Activated T-cell treated with anti-CD3 and anti-CD28 coated beads, Interleukin-2, amount 50 U/mL, for 4 hours (primary cell): ENCODE measurements at regions not wholly inside any gene's neighbourhood (a gene's known extent, or its start where the extent isn't known, plus 50 kb on each side); places are given as distances from the start of the nearest gene placed in this dataset.

Source experiments
- ATAC-seq, 2 donors: fragments of 200-7000 bp; cut with Tn5 transposase; one replicate each; pipeline ENCODE4 v1.10.0; 2021
- DNase-seq: peaks from one replicate; pipeline ENCODE4 v3.0.0-alpha.2; 2020
- H3K27me3 Mint-ChIP-seq: one replicate; pipeline ENCODE4 v1.8.0; 2021; ENCODE audit warnings: low read depth, mixed read lengths
- H3K36me3 Mint-ChIP-seq: one replicate; pipeline ENCODE4 v1.8.0; 2022; ENCODE audit warnings: mixed read lengths; ENCODE audit not compliant: insufficient read depth
- H3K4me1 Mint-ChIP-seq: one replicate; pipeline ENCODE4 v1.8.0; 2021; ENCODE audit warnings: low read depth, mixed read lengths
- H3K4me3 Mint-ChIP-seq: one replicate; pipeline ENCODE4 v1.8.0; 2021; ENCODE audit warnings: mild to moderate bottlenecking, moderate library complexity, mixed read lengths
- H3K9me3 Mint-ChIP-seq: one replicate; pipeline ENCODE4 v1.8.0; 2021; ENCODE audit warnings: mixed read lengths

GRCh38 chr6:4352322-4352669, 216.9 kb upstream of the ECI2 start:
- no peaks in the 10 kb centered on the region for H3K4me1 Mint-ChIP-seq
- no peak for DNase-seq
- H3K9me3 Mint-ChIP-seq: peaks cover 3% of the 10 kb centered on the region
- peaks cover 6% of the 10 kb centered on the region for H3K27me3 Mint-ChIP-seq
- no peaks in the 10 kb centered on the region for H3K36me3 Mint-ChIP-seq
- no peak for ATAC-seq
- no peak overlapping the region for H3K4me3 Mint-ChIP-seq

GRCh38 chr6:4351520-4352321, 216.3 kb upstream of the ECI2 start:
- ATAC-seq (no peak), DNase-seq (no peak)
- Mint-ChIP-seq H3K4me1 (no peaks in the 10 kb centered on the region), H3K9me3 (peaks cover 3% of the 10 kb centered on the region), H3K27me3 (peaks cover 6% of the 10 kb centered on the region), H3K4me3 (no peak overlapping the region), H3K36me3 (no peaks in the 10 kb centered on the region)

GRCh38 chr6:4350567-4351519, 215.5 kb upstream of the ECI2 start:
- ATAC-seq (no peak), DNase-seq (no peak)
- Mint-ChIP-seq H3K4me3 (no peak overlapping the region), H3K27me3 (peaks cover 6% of the 10 kb centered on the region), H3K4me1 (no peaks in the 10 kb centered on the region), H3K9me3 (no peaks in the 10 kb centered on the region), H3K36me3 (no peaks in the 10 kb centered on the region)

GRCh38 chr6:4349931-4350330, 214.6 kb upstream of the ECI2 start:
- Mint-ChIP-seq H3K36me3 (no peaks in the 10 kb centered on the region), H3K4me1 (no peaks in the 10 kb centered on the region), H3K4me3 (no peak overlapping the region), H3K27me3 (peaks cover 6% of the 10 kb centered on the region), H3K9me3 (no peaks in the 10 kb centered on the region)
- no peak for ATAC-seq
- DNase-seq: no peak

GRCh38 chr6:4349323-4349722, 213.9 kb upstream of the ECI2 start:
- Mint-ChIP-seq H3K4me3 (no peak overlapping the region), H3K4me1 (no peaks in the 10 kb centered on the region), H3K36me3 (no peaks in the 10 kb centered on the region), H3K27me3 (peaks cover 6% of the 10 kb centered on the region), H3K9me3 (no peaks in the 10 kb centered on the region)
- DNase-seq: no peak
- no peak for ATAC-seq

GRCh38 chr6:4348462-4349112, 213.2 kb upstream of the ECI2 start:
- Mint-ChIP-seq H3K4me1 (no peaks in the 10 kb centered on the region), H3K36me3 (no peaks in the 10 kb centered on the region), H3K27me3 (peaks cover 6% of the 10 kb centered on the region), H3K9me3 (no peaks in the 10 kb centered on the region), H3K4me3 (no peak overlapping the region)
- no peak for ATAC-seq
- no peak for DNase-seq

- H3K36me3 Mint-ChIP-seq: no peaks in the 10 kb centered on the region
- H3K4me3 Mint-ChIP-seq: no peak overlapping the region
- H3K9me3 Mint-ChIP-seq: no peaks in the 10 kb centered on the region
- DNase-seq: no peak
- no peak for ATAC-seq
- no peaks in the 10 kb centered on the region for H3K4me1 Mint-ChIP-seq
- H3K27me3 Mint-ChIP-seq: peaks cover 5% of the 10 kb centered on the region
Measured at GRCh38 chr6:4347877-4348276, 212.5 kb upstream of the ECI2 start.

GRCh38 chr6:4346659-4347333, 211.4 kb upstream of the ECI2 start:
- H3K9me3 Mint-ChIP-seq: no peaks in the 10 kb centered on the region
- no peaks in the 10 kb centered on the region for H3K27me3 Mint-ChIP-seq
- H3K4me3 Mint-ChIP-seq: no peak overlapping the region
- DNase-seq: no peak
- no peaks in the 10 kb centered on the region for H3K36me3 Mint-ChIP-seq
- ATAC-seq: no peak
- H3K4me1 Mint-ChIP-seq: no peaks in the 10 kb centered on the region

GRCh38 chr6:4345543-4345942, 210.2 kb upstream of the ECI2 start:
- peaks cover 8% of the 10 kb centered on the region for H3K27me3 Mint-ChIP-seq
- no peak overlapping the region for H3K4me3 Mint-ChIP-seq
- H3K9me3 Mint-ChIP-seq: no peaks in the 10 kb centered on the region
- no peaks in the 10 kb centered on the region for H3K36me3 Mint-ChIP-seq
- ATAC-seq (no peak), DNase-seq (no peak)
- H3K4me1 Mint-ChIP-seq: no peaks in the 10 kb centered on the region

GRCh38 chr6:4344317-4344899, 209.0 kb upstream of the ECI2 start:
- H3K27me3 Mint-ChIP-seq: peaks cover 8% of the 10 kb centered on the region

GRCh38 chr6:4342407-4343137, 207.2 kb upstream of the ECI2 start:
- peaks cover 8% of the 10 kb centered on the region for H3K27me3 Mint-ChIP-seq
- H3K9me3 Mint-ChIP-seq: no peaks in the 10 kb centered on the region
- DNase-seq (no peak), ATAC-seq (no peak)
- H3K36me3 Mint-ChIP-seq: no peaks in the 10 kb centered on the region
- no peak overlapping the region for H3K4me3 Mint-ChIP-seq
- H3K4me1 Mint-ChIP-seq: no peaks in the 10 kb centered on the region

More at GRCh38 chr6:4344317-4344899, 209.0 kb upstream of the ECI2 start:
- DNase-seq: no peak
- ATAC-seq: no peak
- H3K4me1 Mint-ChIP-seq: no peaks in the 10 kb centered on the region
- H3K4me3 Mint-ChIP-seq: no peak overlapping the region
- no peaks in the 10 kb centered on the region for H3K9me3 Mint-ChIP-seq
- no peaks in the 10 kb centered on the region for H3K36me3 Mint-ChIP-seq

- Mint-ChIP-seq H3K4me1 (no peaks in the 10 kb centered on the region), H3K4me3 (no peak overlapping the region), H3K9me3 (no peaks in the 10 kb centered on the region), H3K36me3 (no peaks in the 10 kb centered on the region), H3K27me3 (peaks cover 8% of the 10 kb centered on the region)
- ATAC-seq (no peak), DNase-seq (no peak)
Measured at GRCh38 chr6:4341078-4341797, 205.9 kb upstream of the ECI2 start.

GRCh38 chr6:4340544-4340943, 205.2 kb upstream of the ECI2 start:
- no peak for ATAC-seq
- Mint-ChIP-seq H3K4me1 (no peaks in the 10 kb centered on the region), H3K36me3 (no peaks in the 10 kb centered on the region), H3K9me3 (no peaks in the 10 kb centered on the region), H3K27me3 (peaks cover 8% of the 10 kb centered on the region), H3K4me3 (no peak overlapping the region)
- no peak for DNase-seq
